Esophagus squamous epithelium (tissue), 5 donors: ENCODE measurements at regions not wholly inside any gene's neighbourhood (a gene's known extent, or its start where the extent isn't known, plus 50 kb on each side); places are given as distances from the start of the nearest gene placed in this dataset.

ENCODE experiments used
- DNase-seq: peaks from one replicate; lab custom pipeline; 2025; lab: John Stamatoyannopoulos, UW
- H3K27ac ChIP-seq, 4 donors: fragments of 200-600 bp; sonication (generic); one replicate each; pipeline ENCODE4 v1.5.1; 2016 to 2019; ENCODE audit warnings: mild to moderate bottlenecking in 1 of 4
- H3K27me3 ChIP-seq, 4 donors: fragments of 200-600 bp; sonication (generic); 1 replicate in 3 of 4; 2 replicates in 1 of 4; pipeline versions ENCODE4 v1.5.1 to v1.6.0; 2017 to 2021; ENCODE audit warnings: antibody characterized with exemption in 1 of 4
- H3K36me3 ChIP-seq, 3 donors: fragments of 200-600 bp; sonication (generic); one replicate each; pipeline ENCODE4 v1.5.1; 2016 to 2019
- H3K4me1 ChIP-seq, 3 donors: fragments of 200-600 bp; sonication (generic); one replicate each; pipeline ENCODE4 v1.5.1; 2017 to 2019
- H3K4me3 ChIP-seq, 4 donors: fragments of 200-600 bp; sonication (generic); 1 replicate in 3 of 4; 2 replicates in 1 of 4; pipeline ENCODE4 v1.5.1; 2016 to 2019; ENCODE audit warnings: mild to moderate bottlenecking in 2 of 4, moderate library complexity in 1 of 4
- H3K9me3 ChIP-seq, 3 donors: fragments of 200-600 bp; sonication (generic); one replicate each; pipeline ENCODE4 v1.5.1; 2016 to 2019
- POLR2A ChIP-seq, 4 donors: fragments of 450-650 bp; IDR thresholded peaks; one replicate each; pipeline ENCODE4 v1.6.1; 2017; ENCODE audit warnings: antibody characterized with exemption in 4 of 4, mild to moderate bottlenecking in 4 of 4, moderate library complexity in 3 of 4
- WGBS, 2 donors: methylation state at CpG; one replicate each; pipeline ENCODE4 v1.1.5; 2018; 5-methylcytosine and 5-hydroxymethylcytosine counted together
- intact Hi-C: fragments of 100-400 bp; cut with DNase I; formaldehyde crosslinking; loops from one replicate; pipeline ENCODE4 v1.15.0; 2022
- TF ChIP-seq, protein P1 (sequence below), 6 experiments: fragments of 450-650 bp in 4 of 6; fragments of 200-600 bp in 2 of 6; sonication (generic) in 2 of 6; IDR thresholded peaks; one replicate each; pipeline ENCODE4 v1.5.1; 2016 to 2019; ENCODE audit warnings: antibody characterized with exemption in 6 of 6, mild to moderate bottlenecking in 4 of 6, moderate library complexity in 4 of 6
- donor health status: DM: yes; HTN: yes; CAD: no.

DNA sequence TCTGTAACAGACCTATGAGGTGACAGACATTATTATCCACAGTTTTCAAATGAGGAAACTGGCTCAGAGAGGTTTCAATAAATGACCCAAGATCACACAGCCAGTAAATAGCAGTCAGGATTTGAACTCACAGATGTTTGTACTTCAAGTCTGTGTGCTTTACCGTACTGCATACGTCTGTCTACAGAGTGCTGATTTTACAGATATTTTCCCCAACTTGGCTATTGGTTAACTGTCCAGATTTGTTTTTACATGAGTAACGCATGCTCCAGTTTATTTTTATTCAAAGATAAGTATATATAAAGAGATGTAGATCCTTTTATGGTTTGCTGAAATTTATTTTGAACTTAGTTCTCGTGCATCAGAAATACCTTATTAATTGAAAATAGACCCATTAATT lies 65.7 kb upstream of the SLC38A2 start:
- Histone ChIP-seq H3K27ac (no peak overlapping the region), H3K4me3 (no peak overlapping the region), H3K4me1 (peaks cover 0 to 15% (median 10%) of the 10 kb centered on the region in 3 donors), H3K9me3 (no peaks in the 10 kb centered on the region), H3K27me3 (no peaks in the 10 kb centered on the region), H3K36me3 (no peaks in the 10 kb centered on the region)
- intact Hi-C loops, result no loop called here
- TF ChIP-seq, protein P1, sequence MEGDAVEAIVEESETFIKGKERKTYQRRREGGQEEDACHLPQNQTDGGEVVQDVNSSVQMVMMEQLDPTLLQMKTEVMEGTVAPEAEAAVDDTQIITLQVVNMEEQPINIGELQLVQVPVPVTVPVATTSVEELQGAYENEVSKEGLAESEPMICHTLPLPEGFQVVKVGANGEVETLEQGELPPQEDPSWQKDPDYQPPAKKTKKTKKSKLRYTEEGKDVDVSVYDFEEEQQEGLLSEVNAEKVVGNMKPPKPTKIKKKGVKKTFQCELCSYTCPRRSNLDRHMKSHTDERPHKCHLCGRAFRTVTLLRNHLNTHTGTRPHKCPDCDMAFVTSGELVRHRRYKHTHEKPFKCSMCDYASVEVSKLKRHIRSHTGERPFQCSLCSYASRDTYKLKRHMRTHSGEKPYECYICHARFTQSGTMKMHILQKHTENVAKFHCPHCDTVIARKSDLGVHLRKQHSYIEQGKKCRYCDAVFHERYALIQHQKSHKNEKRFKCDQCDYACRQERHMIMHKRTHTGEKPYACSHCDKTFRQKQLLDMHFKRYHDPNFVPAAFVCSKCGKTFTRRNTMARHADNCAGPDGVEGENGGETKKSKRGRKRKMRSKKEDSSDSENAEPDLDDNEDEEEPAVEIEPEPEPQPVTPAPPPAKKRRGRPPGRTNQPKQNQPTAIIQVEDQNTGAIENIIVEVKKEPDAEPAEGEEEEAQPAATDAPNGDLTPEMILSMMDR (IDR thresholded peaks at IDR 0.05), result no peak
- no peak for TF ChIP-seq POLR2A (IDR thresholded peaks at IDR 0.05)
- WGBS, 2 donors, result 90 to 93% methylated on average over 4 of the region's 4 CpGs
- no peak for DNase-seq

DNA sequence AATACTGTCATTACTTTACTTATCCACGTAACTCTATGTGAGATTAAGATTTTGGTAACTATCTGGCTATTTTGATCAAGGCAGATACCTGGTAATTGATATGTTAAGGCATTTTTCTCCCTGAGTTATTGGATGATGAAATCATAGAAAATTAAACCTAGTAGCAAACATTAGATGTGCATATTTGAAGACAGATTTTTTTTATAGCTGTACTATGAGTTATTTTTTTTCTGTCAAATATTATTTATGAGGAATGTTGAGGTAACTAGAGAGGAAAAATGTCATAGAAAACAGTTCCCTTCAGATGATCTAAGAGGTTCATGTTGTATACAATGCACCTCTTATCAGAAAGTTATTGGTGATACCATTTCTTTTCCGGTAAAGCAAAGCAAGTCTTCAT lies 64.9 kb upstream of the SLC38A2 start:
- Histone ChIP-seq H3K4me1 (peaks cover 0 to 9% (median 5%) of the 10 kb centered on the region in 3 donors), H3K27me3 (no peaks in the 10 kb centered on the region), H3K36me3 (no peaks in the 10 kb centered on the region), H3K27ac (no peak overlapping the region), H3K9me3 (no peaks in the 10 kb centered on the region), H3K4me3 (no peak overlapping the region)
- DNase-seq, result no peak
- WGBS, 2 donors, result 91 to 95% methylated on average over 2 of the region's 2 CpGs
- intact Hi-C loops, result no loop called here
- TF ChIP-seq POLR2A (IDR thresholded peaks at IDR 0.05), result no peak
- TF ChIP-seq, protein P1 (IDR thresholded peaks at IDR 0.05), result no peak

DNA sequence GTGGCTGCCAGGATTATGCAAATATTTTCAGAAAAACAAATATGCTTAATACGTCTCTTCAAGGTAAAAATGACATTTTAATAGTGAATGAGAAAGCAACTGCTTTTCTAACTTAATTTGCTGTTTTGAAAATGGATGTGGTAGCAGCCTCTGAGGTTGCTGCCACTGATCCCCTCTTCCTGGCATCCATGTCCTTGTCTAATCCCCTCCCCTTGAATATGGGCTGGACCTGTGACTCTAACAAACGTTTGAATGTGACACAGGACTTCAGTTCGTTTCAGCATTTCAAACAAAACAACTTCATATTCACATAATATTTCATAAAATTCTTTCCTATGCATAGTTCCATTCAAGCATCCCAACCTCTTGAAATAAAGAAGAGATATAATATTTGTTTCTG lies 64.2 kb upstream of the SLC38A2 start:
- TF ChIP-seq, protein P1 (IDR thresholded peaks at IDR 0.05), result no peak
- no peak for TF ChIP-seq POLR2A (IDR thresholded peaks at IDR 0.05)
- H3K4me1 ChIP-seq, result peaks cover 0 to 9% (median under 1%) of the 10 kb centered on the region in 3 donors
- 45 to 51% methylated on average over 3 of the region's 3 CpGs for WGBS, 2 donors
- no peak overlapping the region for H3K27ac ChIP-seq
- H3K4me3 ChIP-seq, result no peak overlapping the region
- H3K9me3 ChIP-seq, result no peaks in the 10 kb centered on the region
- H3K27me3 ChIP-seq, result no peaks in the 10 kb centered on the region
- DNase-seq, result no peak
- intact Hi-C loops, result no loop called here
- no peaks in the 10 kb centered on the region for H3K36me3 ChIP-seq

DNA sequence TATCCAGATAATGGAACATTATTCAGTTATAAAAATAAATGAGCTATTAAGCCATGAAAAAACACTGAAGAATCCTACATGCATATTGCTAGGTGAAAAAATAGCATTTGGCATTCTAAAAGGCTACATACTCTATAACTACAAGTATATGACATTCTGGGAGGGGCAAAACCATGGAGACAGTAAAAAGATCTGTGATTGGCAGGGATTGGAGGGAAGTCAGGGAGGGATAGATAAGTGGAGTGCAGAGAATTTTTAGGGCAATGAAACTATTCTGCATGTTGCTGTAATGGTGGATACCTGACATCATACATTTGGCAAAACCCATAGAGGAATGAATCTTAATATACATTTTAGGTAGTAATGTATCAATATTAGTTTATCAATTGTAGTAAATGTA lies 63.1 kb upstream of the SLC38A2 start:
- Histone ChIP-seq H3K27ac (no peak overlapping the region), H3K4me3 (no peak overlapping the region), H3K9me3 (no peaks in the 10 kb centered on the region), H3K4me1 (peaks cover 4 to 20% (median 10%) of the 10 kb centered on the region in 3 donors), H3K27me3 (no peaks in the 10 kb centered on the region), H3K36me3 (no peaks in the 10 kb centered on the region)
- intact Hi-C loops, result no loop called here
- TF ChIP-seq POLR2A (IDR thresholded peaks at IDR 0.05), result no peak
- TF ChIP-seq, protein P1 (IDR thresholded peaks at IDR 0.05), result no peak
- no peak for DNase-seq

DNA sequence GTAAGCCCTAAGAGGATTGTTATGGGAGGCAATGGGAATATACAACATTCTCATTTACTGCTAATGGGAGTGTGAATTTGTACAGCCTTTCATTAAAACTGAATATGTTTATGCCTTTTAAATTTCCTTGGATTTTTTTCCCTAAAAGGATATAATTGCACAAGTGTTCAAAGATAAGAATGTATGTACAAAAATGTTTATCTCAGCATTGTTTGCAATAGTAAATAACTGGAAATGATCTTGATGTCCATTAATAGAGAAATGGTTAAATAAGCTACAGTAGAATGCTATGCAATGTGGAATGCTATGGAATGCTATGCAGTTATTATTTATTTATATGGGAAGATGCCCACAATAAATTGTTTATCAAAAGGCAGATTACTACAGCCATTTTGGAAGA lies 62.5 kb upstream of the SLC38A2 start:
- H3K36me3 ChIP-seq, result no peaks in the 10 kb centered on the region
- H3K27me3 ChIP-seq, result no peaks in the 10 kb centered on the region
- DNase-seq, result no peak
- no peak overlapping the region for H3K4me3 ChIP-seq
- H3K9me3 ChIP-seq, result no peaks in the 10 kb centered on the region
- TF ChIP-seq, protein P1 (IDR thresholded peaks at IDR 0.05), result no peak
- no peak for TF ChIP-seq POLR2A (IDR thresholded peaks at IDR 0.05)
- intact Hi-C loops, result no loop called here
- H3K27ac ChIP-seq, result no peak overlapping the region
- peaks cover 4 to 26% (median 10%) of the 10 kb centered on the region in 3 donors for H3K4me1 ChIP-seq
